Activated CD4-positive, CD25-positive, alpha-beta regulatory T cell treated with anti-CD3 and anti-CD28 coated beads, Interleukin-2, amount 50 U/mL, for 72 hours (primary cell): ENCODE measurements at regions not wholly inside any gene's neighbourhood (a gene's known extent, or its start where the extent isn't known, plus 50 kb on each side); places are given as distances from the start of the nearest gene placed in this dataset.
"Not testable (repeated sequence)": the region's sequence is repeated elsewhere in the genome, so short reads cannot be mapped to it uniquely, and the experiment has no call there.

Experiments
- DNase-seq: peaks from one replicate; pipeline ENCODE4 v3.0.0; 2021

DNA sequence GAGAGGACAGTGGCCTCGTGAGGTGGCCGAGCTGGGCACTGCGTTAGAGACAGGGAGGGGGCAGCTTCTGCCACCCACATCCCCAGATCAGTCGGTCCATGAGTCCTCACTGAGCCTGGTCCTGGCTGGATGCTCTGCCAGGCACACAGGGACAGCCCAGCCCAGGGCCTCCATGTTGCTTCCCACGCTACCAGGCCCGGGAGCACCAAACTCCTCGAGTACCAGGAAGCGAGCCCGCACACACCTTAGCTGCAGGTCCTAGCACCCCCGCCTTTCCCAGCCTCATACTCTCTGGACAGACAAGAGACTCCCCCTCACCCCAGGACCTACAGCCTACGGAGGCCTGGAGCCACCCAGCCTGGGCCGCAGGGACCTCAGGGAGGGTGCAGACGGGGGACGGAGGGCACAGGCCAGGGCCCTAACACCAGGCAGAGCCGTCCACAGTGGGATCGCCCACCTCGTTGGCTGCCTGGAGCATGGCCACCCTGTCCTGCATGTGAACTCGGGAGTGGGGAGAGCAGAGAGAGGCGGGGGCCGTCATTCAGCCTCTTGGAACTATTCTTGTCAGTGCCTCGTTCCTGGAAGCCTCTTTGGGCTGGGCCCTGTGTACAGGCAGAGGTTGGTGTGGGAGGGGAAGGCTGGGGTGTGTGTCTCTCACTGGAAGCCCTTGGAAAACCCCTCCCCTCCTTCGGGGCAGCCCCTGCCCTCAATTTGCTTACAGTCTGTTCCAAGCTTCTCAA, 90.9 kb upstream of the RUNX3 start:
- DNase-seq: no peak

DNA sequence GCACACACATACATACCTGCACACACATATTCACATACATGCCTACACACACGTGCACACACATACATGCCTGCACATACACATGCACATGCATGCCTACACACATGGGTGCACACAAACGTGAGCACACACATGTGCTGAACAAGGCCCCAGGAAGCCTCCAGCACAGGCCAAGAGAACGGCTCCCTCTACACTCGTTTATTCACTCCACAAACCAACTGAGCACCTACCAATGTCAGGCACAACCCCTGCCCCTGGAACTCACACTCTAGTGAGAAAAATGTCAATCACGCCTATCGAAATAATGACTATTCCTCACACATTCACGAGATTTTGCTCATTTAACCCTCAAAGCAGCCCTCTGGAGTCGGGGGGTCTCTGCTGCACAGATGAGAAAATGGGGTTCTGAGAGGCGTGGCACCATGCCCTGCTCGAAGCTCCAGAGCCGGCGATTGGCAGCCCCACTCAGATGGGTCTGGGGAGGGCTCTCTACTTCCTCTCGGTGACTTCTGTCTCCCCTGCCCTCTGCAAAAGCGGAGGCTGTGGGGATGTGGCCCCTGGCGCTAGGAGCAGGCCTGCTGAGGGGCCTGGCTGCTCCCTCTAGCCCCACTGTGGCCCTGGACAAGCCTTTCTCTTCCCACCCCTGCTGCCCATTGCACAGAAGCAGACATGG, 90.2 kb upstream of the RUNX3 start:
- no peak for DNase-seq

DNA sequence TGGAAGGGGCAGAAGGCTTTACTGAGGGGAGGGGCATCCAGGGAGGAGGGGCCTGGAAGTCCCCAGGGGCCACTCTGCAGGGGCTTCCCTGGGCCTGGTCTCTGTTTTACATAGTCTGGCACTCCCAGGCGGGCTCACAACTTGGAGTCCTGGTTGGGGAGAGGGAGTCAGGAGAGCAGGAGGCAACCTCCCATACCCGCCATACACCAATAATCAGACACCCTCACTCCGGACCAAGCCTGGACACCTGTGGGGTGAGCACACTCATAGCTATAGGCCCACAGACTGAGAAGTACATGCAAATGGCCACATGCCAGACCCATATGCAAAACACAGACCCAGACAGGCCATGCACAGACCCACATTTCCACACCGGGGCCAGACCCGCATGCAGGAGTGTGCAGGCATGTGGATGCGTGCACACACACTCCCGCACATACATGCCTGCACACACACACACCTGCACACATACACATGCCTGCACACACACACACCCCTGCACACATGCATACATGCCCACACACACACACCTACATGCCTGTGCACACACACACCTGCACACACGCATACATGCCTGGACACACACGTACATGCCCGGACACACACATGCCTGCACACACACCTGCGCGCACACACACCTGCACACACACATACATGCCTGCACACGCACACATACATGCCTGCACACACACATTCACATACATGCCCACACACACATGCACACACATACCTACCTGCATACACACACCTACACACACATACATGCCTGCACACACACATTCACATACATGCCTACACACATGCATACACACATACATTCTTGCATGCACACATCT, 89.5 kb upstream of the RUNX3 start:
- no peak for DNase-seq

DNA sequence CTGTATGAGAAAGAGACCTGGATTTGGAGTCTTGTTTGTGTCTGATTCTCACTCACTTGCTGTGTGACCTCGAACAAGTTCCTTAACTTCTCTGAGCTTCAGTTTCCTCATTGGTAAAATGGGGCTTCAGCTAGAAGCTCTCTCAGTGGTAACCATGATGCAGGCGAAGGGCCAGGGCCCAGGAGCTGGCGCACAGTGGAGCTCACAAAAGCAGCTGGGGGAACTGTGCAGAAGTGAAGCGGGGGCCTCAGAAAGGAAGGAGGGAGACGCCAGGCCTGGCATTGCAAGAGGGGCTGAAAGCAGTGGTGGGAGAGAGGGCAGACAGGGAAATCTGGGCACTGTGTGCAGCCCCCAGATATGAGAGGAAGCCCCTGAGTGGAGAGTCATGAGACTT, 88.9 kb upstream of the RUNX3 start:
- DNase-seq: no peak

DNA sequence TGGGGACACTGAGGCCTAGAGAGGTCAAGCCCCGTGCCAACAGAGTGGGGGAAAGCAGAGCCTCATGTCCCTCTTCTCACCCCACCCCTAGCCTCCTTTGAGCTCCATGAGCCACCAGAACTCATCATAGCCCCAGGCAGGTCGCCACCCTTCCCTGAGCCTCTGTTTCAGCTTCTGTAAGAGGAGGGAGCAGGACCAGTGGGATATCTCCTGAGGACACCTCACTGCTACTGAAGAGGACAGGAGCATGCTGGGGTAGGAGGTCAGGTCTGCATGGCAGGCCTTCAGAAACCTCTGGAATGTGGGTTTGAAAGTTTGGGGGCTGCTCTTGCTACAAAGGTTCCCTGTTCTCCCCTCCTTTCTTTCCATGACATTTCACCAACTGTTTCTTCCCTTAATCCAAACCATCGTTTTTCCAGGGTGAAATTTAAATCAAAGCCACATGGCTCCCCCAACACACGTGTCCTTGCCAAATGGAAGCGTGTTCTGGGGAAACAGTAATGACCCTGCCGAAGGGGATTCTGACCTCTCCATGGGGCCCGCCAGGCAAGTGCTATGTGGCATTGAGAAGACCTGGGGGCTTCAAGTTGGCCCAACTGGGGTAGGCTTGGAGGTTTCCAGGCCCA, 88.1 kb upstream of the RUNX3 start:
- DNase-seq: no peak

DNA sequence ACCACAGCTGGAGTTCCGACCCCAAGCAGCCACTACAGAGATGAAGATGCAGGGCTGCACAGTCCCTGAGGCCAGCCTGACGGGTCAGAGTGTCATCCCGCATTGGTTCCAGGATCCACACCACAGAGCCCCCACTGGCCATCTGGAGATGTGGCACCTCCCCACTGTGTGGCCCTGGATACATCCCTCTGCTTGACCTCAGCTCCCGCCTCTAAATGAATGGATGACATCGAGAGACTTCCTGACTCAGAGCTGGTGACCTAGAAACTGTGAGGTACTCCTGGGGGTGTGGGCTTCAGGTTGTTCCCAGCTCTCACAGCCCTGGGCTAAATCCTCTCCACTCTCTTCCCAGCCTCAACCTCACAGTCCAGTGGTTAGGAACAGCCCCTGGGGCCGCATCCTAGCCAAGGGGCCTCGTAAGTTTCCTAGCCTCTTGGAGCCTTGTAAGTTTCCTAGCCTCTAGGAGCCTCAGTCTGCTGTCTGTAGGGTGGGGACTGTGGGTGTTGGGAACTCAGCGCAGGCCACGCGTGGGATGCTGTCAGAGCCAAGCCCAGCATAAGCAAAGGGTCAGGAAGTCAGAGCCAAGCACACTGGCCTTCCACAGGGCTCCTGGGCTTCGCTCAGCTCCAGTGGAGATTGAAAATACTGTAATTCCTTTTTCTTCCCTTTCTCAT, 87.5 kb upstream of the RUNX3 start:
- no peak for DNase-seq

DNA sequence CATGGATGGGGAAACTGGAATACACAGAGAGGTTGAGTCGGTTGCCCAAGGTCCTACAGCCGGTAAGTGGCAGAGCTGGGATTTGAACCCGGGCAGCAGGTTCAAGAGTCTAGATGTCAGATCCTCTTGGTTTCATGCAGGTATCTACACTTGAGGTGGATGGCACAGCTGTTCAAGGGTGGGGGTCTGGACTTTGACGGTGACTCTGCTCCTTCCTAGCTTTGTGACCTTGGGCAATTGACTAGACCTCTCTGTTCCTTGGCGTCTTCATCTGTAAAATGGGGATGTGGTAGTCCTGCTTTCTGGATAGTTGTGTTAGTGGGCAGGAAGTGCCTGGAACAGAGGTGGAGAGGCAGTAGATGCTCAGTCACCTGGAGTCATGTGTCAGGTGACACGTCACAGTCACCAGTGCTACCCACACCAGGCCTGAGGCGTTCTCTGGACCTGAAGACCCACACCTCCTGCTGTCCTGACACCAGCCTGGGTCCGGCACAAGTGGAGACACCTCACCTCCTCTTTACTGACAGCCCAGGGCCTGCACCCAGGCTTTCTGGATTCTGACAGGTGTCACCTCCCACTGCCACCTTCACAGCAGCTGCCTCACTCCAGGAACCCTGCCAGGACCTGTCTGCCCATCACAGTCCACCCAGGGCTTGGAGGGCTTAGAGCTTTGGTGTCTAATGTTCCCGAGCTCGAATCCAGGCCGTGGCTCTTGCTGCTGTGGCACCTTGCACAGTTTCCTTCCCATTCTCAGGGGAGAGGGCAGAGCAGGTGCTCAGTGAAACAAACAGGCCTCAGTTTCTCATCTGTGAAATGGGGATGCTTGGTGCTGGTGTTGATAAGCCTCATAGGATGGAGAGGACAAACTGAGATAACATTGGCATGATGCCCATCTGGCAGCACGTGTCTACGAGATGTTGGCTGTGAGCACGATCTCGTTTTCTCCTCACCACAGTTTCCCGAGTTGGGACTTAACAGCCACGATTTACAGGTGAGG, 83.2 kb upstream of the RUNX3 start:
- no peak for DNase-seq

DNA sequence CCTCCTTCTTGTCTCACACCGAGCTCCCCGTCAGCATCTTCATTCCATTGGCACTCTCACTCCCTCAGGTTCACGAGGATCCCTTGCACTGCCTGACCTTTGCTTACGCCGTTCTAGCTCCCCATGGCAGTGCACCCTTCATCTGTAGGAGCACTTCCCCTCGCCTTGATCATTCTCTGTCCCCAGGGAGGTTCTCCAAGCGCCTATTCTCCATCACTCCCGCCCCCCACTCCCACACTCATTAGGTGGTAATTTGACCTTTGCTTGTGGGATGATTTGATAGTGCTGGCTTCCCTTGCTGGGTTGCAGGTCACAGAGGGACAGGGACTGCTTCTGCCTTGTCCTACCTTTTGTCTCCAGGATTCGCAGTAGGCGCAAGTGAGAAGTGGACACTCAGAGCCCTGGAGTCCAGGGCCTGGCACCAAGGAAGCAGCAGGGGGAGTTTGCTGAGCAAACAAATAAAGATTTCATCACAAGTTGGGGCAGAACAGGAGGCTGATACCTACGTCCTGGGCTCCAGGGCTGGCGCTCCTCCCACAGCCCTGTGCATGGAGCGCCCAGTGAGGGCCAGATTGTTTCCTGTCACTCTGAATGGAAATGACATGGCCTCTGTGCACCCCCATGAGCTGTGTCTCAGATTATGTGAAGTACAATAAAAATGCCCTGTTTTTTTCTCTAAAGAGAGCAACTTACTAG, 82.0 kb upstream of the RUNX3 start:
- no peak for DNase-seq

DNA sequence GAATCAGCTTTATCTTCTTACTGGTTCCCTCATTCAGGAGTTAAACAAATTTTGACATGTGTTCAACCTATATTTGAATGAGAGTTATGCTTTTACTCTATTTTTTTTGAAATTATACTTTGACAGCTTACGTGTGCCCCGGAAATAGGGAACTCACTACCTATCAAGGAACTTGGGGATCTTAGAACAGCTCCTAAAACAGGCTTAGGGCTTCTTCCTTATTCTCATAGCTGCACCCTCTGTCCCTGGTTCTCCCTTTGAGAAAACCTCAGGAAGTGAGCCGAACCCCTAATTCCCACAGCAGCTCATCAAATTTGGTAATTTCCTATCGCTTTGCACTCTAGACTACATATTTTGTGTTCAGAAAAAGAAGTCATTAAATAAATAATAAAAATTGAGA, 81.2 kb upstream of the RUNX3 start:
- no peak for DNase-seq

DNA sequence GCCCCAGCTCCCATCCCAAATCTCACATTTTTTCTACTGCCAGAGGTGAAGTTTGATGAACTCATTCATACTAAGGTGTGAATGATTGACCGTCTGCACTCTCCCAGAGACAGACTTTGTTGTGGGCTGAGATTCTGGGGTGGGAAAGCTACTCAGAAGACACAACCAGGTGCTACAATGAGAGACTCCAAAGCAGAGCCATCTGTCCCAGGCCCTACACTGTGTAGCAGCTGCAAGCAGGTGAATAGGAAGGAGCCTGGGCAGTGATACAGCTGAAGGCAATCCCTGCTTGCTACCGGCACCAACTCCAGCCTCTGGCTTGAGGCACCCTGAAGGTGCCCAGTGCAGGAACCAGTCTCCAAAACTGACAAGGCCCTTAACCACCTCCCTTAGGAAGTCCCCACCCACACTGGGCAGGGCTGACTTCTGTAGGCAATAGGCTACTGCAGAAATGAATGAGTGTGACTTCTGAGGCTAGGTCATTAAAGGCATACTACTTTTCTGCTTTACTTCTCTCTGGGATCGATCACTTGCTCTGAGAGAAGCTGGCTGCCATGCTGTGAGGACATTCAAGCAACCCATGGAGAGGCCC, 79.7 kb upstream of the RUNX3 start:
- DNase-seq: no peak

DNA sequence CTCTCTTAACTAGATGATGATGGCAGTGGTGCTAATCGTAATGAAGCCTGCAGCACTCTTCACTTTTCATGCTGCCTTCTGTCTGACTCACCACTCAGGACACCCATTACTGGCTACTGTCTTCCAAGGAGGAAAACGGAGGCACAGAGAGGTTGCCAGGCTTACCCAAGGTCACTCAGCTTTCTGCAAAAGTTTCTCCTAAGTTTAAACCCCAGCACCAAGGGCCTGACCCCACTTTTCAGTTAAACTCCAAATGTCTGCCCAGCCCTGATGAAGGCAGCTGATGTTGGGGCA, 78.1 kb upstream of the RUNX3 start:
- DNase-seq: no peak

DNA sequence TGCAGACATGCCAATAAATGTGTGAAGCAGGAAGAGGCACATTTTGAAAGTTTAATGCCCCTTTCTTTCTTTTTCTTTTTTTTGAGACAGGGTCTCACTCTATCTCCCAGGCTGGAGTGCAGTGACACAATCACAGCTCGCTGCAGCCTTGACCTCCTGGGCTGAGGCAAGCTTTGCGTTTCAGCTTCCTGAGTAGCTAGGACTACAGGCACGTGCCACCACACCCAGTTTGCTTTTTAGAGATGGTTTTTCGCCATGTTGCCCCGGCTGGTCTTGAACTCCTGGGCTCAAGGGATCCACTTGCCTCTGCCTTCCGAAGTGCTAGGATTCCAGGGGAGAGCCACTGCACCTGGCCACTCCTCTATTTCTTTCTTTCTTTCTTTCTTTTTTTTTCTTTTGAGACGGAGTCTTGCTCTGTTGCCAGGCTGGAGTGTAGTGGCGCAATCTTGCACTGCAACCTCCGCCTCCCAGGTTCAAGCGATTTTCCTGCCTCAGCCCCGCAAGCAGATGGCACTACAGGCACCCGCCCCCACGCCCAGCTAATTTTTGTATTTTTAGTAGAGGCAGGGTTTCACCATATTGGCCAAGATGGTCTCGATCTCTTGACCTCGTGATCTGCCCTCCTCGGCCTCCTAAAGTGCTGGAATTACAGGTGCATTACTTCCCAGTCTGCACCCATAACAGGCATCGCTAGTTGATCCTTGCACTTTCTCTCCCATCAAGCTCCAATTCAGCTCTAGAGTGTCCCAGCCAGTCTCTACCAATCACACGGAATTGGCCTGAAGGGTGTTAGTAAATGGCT, 77.5 kb upstream of the RUNX3 start:
- not testable (repeated sequence) for DNase-seq

DNA sequence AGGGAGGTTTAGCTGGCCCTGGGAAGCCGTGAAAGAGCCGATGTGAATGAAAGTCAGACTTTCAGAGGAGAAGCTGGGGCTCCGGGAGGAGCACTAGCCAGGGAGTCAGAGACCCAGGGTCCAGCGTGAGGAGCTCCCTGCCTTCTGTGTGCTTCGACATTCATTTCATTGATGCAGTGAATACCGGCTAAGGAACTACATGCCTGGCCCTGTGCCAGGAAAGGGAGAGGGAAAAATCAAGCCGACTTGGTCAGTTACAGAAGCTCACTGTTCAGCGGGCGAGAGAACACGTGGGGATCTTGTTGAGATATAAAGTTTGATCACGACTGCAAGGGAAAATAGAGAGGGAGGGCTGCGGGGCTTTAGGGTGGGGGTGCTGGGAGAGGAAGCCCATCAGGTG, 76.7 kb upstream of the RUNX3 start:
- DNase-seq: no peak

DNA sequence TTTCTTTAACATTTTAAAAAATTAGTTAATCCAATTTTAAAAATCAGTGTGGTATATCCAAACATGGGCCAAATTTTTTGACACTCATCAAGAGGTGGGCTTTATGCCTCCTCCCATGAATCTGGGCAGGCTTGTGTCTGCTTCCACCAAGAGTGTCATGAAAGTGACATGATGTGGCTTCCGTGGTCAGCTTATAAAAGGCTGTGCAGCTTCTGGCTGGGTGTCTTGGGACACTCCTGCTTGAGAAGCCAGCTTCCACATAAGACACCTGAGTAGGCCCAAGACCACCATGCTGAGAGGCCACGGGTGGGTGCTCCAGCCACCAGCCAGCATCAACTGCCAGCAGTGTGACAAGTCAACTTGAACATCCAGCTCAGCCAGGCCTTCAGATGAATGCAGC, 74.3 kb upstream of the RUNX3 start:
- no peak for DNase-seq

DNA sequence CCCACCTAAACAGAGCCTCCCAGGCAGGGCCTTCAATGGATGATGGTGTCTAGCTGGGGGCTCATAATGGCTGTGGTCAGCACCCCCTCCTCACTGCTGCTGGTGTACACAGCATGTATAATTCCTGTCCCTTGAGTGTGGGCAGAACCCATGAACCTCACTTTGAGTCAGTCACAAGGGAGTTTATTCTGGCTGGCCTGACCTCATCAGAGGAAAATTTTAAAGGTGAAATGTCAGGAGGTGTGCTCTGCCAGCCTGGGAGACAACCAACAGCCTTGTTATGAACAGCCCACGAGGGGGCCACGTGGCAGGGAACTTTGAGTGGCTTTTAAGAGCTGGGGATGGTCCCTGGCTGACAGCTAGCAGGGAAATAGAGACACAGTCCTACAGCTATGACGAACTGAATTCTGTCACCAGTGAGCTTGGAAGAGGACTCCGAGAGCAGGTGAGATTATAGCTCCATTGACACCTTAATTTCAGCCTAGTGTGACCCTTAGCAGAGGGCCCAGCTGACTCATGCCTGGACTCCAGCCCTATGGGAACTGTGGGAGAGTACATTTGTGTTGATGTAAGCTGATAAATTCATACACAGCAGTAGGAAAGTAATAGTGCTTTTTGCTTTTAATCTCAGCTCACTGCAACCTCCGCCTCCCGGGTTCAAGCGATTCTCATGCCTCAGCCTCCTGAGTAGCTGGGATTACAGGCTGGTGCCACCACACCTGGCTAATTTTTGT, 73.5 kb upstream of the RUNX3 start:
- no peak for DNase-seq

DNA sequence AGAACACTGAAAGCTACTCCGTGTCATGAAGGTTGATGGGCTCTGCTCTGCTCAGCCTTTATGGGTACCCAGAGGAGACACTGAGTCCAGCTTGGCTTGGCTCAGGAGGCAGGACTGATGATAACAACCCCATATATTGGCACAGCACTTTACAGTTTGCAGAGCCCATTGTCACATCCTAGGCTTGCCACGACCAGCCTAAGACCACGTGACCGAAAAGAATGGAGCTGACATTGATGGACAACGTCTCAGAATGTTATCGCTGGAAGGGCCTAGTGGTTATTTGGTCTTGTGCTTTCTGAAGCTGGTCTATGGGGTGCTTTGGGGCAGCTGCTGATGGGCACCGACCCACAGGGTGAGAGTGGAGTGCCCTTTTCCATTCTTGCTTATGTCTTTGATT, 72.9 kb upstream of the RUNX3 start:
- no peak for DNase-seq

DNA sequence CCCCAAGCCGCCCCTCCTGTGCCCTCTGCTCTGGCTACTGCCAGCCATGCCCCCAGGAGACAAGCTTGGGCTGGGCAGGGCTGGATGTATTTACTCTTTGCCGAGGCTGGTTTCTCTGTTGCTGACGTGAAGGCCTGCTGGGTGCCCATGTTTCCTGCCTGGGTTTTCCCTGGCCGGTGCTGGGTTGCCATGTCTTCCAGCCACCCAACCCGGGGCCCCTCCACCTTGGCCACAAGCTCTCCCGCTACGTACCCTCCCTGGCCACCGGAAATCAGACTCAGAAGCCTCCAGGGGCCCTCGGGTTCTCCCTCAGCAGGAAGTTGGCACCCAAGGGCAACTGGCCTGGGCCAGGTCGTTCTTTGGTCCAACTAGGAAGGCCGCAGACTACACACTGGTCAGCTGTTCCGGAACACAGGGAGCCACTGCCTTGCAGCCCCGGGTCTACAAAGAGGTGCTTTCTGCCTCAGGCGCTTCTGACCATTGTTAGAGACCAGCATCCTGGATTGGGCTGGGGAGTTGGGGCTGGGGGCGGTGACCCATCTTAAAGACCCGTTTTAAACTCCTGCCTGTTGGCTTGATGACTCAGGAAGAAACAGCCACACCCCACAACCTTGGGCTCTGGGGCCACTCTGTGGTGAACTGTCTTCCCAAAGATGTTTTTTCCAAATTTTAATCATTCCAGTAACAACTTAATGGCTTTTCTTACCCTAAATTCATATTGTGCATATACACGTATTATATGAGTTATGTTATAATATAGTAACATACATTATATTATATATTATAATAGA, 71.2 kb upstream of the RUNX3 start:
- DNase-seq: no peak

DNA sequence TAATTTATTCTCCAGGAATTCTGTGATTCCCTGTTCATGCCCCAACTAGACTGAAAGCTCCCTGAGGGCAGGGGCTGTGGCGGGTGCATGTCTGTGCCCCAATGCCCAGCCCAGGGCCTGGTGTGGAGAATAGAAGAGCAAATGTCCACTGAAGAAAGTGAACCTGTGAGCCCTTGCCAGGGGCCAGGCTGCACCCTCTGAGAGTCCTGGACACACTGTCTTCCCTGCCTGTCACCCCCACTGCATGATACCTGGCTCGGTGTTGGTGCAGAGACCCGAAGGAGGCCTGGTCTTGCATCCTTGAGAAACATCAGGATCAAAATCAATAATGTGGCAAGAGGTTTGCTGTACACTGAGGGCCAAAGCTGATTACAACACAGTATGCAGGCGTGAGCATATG, 69.8 kb upstream of the RUNX3 start:
- DNase-seq: no peak
